Natural killer cell treated with Interleukin-12 subunit alpha and Interleukin-12 subunit beta and Interleukin-15 and Interleukin-18, amount 100 ng/mL, for 72 hours (primary cell): ENCODE measurements at regions not wholly inside any gene's neighbourhood (a gene's known extent, or its start where the extent isn't known, plus 50 kb on each side); places are given as distances from the start of the nearest gene placed in this dataset.

ENCODE experiments used
- ATAC-seq, 2 donors: fragments of 150-1000 bp; cut with Tn5 transposase in 1 of 2; sonication (Bioruptor Pico), chemical (Tn5 transposase) in 1 of 2; 2 replicates each; pipeline ENCODE4 v1.10.0; 2021
- DNase-seq: peaks from one replicate; pipeline ENCODE4 v3.0.0; 2022; ENCODE audit warnings: low spot score
- H3K27ac Mint-ChIP-seq, 2 donors: 1 replicate in 1 of 2; 2 replicates in 1 of 2; pipeline ENCODE4 v1.8.0; 2022; ENCODE audit warnings: mixed read lengths in 2 of 2, mild to moderate bottlenecking in 1 of 2, moderate library complexity in 1 of 2
- H3K27me3 Mint-ChIP-seq, 2 donors: 1 replicate in 1 of 2; 2 replicates in 1 of 2; pipeline ENCODE4 v1.8.0; 2022; ENCODE audit warnings: mixed read lengths in 2 of 2
- H3K36me3 Mint-ChIP-seq: one replicate; pipeline ENCODE4 v1.8.0; 2022; ENCODE audit warnings: mixed read lengths
- H3K4me1 Mint-ChIP-seq, 2 donors: 1 replicate in 1 of 2; 2 replicates in 1 of 2; pipeline ENCODE4 v1.8.0; 2022; ENCODE audit warnings: low read depth in 2 of 2, mixed read lengths in 2 of 2, mild to moderate bottlenecking in 1 of 2
- H3K4me3 Mint-ChIP-seq: one replicate; pipeline ENCODE4 v1.8.0; 2022; ENCODE audit warnings: mixed read lengths
- H3K9me3 Mint-ChIP-seq: 2 replicates; pipeline ENCODE4 v1.8.0; 2022; ENCODE audit warnings: mixed read lengths

DNA sequence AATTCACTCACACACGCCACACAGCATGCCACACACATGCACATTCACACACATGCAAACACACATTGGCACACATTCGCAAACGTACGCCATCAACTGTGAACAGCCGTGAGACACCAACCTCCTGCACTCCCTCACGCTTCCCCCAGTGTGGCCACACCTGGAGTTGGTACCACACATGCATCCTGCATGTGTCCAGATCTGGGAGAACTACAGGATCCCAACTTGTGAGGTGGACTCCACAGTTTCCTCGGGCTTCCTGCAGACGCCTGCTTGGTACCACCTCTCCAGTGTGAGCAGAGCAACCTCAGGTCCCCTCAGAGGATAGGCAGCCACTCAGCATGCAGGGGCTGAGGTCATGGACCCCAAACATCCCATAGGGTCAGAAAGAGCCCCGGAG lies 239.0 kb downstream of the EIPR1 start:
- H3K36me3 Mint-ChIP-seq = no peaks in the 10 kb centered on the region
- no peak overlapping the region for H3K27ac Mint-ChIP-seq
- no peaks in the 10 kb centered on the region for H3K27me3 Mint-ChIP-seq
- no peak overlapping the region for H3K4me3 Mint-ChIP-seq
- ATAC-seq (no peak), DNase-seq (no peak)
- H3K9me3 Mint-ChIP-seq = peaks cover 3% of the 10 kb centered on the region
- peaks cover 0 to 2% of the 10 kb centered on the region in 2 donors for H3K4me1 Mint-ChIP-seq

DNA sequence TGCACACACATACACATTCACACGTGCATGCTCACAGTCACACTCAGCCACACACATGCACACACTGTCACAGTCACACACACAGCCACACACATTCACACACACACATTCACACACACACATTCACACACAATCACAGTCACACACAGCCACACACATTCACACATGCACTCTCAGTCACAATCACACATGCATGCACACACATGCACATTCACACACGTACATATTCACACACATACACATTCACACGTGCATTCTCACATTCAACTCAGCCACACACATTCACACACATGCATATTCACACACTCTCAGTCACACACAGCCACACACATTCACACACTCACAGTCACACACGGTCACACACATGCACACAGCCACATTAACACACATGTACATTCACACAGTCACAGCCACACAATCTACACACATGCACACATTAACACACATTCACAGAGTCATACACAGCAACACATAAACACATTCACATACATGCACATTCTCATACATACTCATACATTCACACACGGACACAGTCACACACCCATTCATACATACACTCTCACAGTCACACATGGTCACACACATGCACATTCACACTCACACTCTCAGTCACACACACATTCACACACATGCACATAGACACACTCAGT lies 239.8 kb downstream of the EIPR1 start:
- H3K36me3 Mint-ChIP-seq = no peaks in the 10 kb centered on the region
- peak in 1 of 2 donors; percentile 43 for ATAC-seq
- H3K9me3 Mint-ChIP-seq = peaks cover 3% of the 10 kb centered on the region
- no peaks in the 10 kb centered on the region for H3K27me3 Mint-ChIP-seq
- no peak overlapping the region for H3K4me3 Mint-ChIP-seq
- DNase-seq = no peak
- H3K27ac Mint-ChIP-seq = no peak overlapping the region
- H3K4me1 Mint-ChIP-seq = no peaks in the 10 kb centered on the region

GRCh38 chr2:3135676-3136075 lies 241.9 kb downstream of the EIPR1 start:
- Mint-ChIP-seq H3K27ac (no peak overlapping the region), H3K9me3 (peaks cover 3% of the 10 kb centered on the region), H3K36me3 (no peaks in the 10 kb centered on the region), H3K4me3 (no peak overlapping the region), H3K4me1 (no peaks in the 10 kb centered on the region), H3K27me3 (peaks cover 0 to 2% of the 10 kb centered on the region in 2 donors)
- ATAC-seq = no peak
- DNase-seq = no peak

GRCh38 chr2:3134026-3134571 lies 243.5 kb downstream of the EIPR1 start:
- H3K27ac Mint-ChIP-seq = no peak overlapping the region
- H3K9me3 Mint-ChIP-seq = peaks cover 3% of the 10 kb centered on the region
- peaks cover 0 to 5% of the 10 kb centered on the region in 2 donors for H3K27me3 Mint-ChIP-seq
- H3K4me3 Mint-ChIP-seq = no peak overlapping the region
- no peak for ATAC-seq
- no peaks in the 10 kb centered on the region for H3K36me3 Mint-ChIP-seq
- no peak for DNase-seq
- H3K4me1 Mint-ChIP-seq = no peaks in the 10 kb centered on the region

GRCh38 chr2:3132966-3133365 lies 244.7 kb downstream of the EIPR1 start:
- Mint-ChIP-seq H3K9me3 (peaks cover 3% of the 10 kb centered on the region), H3K36me3 (no peaks in the 10 kb centered on the region)

GRCh38 chr2:3132466-3132865 lies 245.2 kb downstream of the EIPR1 start:
- no peak for DNase-seq
- H3K9me3 Mint-ChIP-seq = peaks cover 3% of the 10 kb centered on the region
- no peak overlapping the region for H3K4me3 Mint-ChIP-seq
- H3K36me3 Mint-ChIP-seq = no peaks in the 10 kb centered on the region
- H3K4me1 Mint-ChIP-seq = no peaks in the 10 kb centered on the region
- no peak overlapping the region for H3K27ac Mint-ChIP-seq
- peaks cover 0 to 5% of the 10 kb centered on the region in 2 donors for H3K27me3 Mint-ChIP-seq
- ATAC-seq = no peak

More at GRCh38 chr2:3132966-3133365, 244.7 kb downstream of the EIPR1 start:
- Mint-ChIP-seq H3K4me3 (no peak overlapping the region), H3K4me1 (no peaks in the 10 kb centered on the region), H3K27ac (no peak overlapping the region), H3K27me3 (peaks cover 0 to 5% of the 10 kb centered on the region in 2 donors)
- DNase-seq (no peak), ATAC-seq (no peak)

DNA sequence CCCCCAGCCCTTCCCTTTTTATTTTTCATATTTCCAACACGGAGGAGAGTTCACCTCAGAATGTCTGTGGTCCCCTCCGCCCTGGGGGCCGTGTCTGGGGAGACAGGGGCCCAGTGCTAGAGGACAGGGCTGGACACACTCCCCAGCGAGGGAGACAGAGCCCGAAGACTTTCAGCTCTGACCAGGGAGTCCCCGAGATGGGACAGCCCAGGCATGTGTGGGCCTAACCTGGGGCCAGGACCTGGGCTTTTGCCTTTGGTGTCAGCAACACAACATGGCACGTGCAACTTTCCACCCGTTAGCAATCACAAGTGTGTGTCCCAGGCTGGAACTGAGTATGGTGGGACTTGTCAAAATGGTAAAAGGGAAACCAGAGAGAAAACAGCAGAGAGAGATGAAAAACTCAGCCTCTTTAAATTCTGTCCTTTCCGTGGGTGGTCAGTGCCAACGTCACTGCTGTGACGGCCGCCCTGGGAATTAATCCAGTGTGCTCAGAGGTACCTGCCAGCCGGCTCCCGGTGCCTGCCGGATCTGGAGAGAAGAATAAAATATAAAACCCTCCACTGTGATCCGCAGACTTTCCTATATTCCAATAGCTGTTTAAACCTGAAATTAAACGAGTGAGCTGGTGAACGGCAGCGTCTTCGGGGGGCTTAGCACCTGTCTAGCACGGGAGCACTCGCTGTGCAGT lies 245.8 kb downstream of the EIPR1 start:
- no peak overlapping the region for H3K4me3 Mint-ChIP-seq

GRCh38 chr2:3130889-3131635 lies 246.6 kb downstream of the EIPR1 start:
- H3K4me1 Mint-ChIP-seq = no peaks in the 10 kb centered on the region
- DNase-seq (no peak), ATAC-seq (peak in 1 of 2 donors; percentile 41)
- H3K9me3 Mint-ChIP-seq = peaks cover 3% of the 10 kb centered on the region
- H3K27me3 Mint-ChIP-seq = peaks cover 0 to 5% of the 10 kb centered on the region in 2 donors
- no peak overlapping the region for H3K4me3 Mint-ChIP-seq
- no peaks in the 10 kb centered on the region for H3K36me3 Mint-ChIP-seq
- H3K27ac Mint-ChIP-seq = peak overlapping the region in 1 of 2 donors; percentile 55

More for the DNA sequence above, 245.8 kb downstream of the EIPR1 start:
- Mint-ChIP-seq H3K9me3 (peaks cover 3% of the 10 kb centered on the region), H3K4me1 (no peaks in the 10 kb centered on the region), H3K27ac (no peak overlapping the region), H3K27me3 (peaks cover 0 to 5% of the 10 kb centered on the region in 2 donors), H3K36me3 (no peaks in the 10 kb centered on the region)
- peak in 1 of 2 donors; percentile 52 for ATAC-seq
- DNase-seq = no peak

- H3K27me3 Mint-ChIP-seq = peaks cover 0 to 5% of the 10 kb centered on the region in 2 donors
- no peak for ATAC-seq
- H3K36me3 Mint-ChIP-seq = no peaks in the 10 kb centered on the region
- no peak for DNase-seq
- peak overlapping the region in 1 of 2 donors; percentile 55 for H3K27ac Mint-ChIP-seq
- H3K9me3 Mint-ChIP-seq = peaks cover under 1% of the 10 kb centered on the region
- no peak overlapping the region for H3K4me3 Mint-ChIP-seq
- H3K4me1 Mint-ChIP-seq = no peaks in the 10 kb centered on the region
Measured at GRCh38 chr2:3130444-3130843, 247.2 kb downstream of the EIPR1 start.

- no peaks in the 10 kb centered on the region for H3K9me3 Mint-ChIP-seq
- no peaks in the 10 kb centered on the region for H3K4me1 Mint-ChIP-seq
- H3K36me3 Mint-ChIP-seq = no peaks in the 10 kb centered on the region
- no peak overlapping the region for H3K27ac Mint-ChIP-seq
- no peak overlapping the region for H3K4me3 Mint-ChIP-seq
- ATAC-seq (no peak), DNase-seq (no peak)
- H3K27me3 Mint-ChIP-seq = peaks cover 0 to 5% of the 10 kb centered on the region in 2 donors
Measured at GRCh38 chr2:3129867-3130266, 247.8 kb downstream of the EIPR1 start.

DNA sequence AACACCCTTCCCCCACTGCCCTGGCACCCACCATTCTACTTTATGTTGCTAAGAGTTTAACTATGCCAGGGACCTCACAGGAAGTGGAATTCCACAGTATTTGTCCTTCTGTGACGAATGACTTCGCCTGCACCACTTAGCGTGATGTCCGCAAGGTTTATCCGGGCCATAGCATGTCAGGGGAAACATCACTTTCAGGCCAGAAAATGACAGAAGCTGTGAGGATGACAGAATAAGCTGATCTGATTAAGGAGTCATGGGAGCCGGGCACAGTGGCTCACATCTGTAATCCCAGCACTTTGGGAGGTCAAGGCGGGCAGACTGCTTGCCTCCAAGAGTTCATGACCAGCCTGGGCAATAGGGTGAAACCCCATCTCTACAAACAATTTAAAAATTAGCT lies 248.8 kb downstream of the EIPR1 start:
- no peaks in the 10 kb centered on the region for H3K9me3 Mint-ChIP-seq
- no peak overlapping the region for H3K4me3 Mint-ChIP-seq

GRCh38 chr2:3127710-3128109 lies 249.9 kb downstream of the EIPR1 start:
- Mint-ChIP-seq H3K9me3 (no peaks in the 10 kb centered on the region), H3K4me3 (no peak overlapping the region), H3K4me1 (no peaks in the 10 kb centered on the region), H3K27me3 (peaks cover 0 to 5% of the 10 kb centered on the region in 2 donors), H3K36me3 (no peaks in the 10 kb centered on the region), H3K27ac (peak overlapping the region in 1 of 2 donors; percentile 20)
- no peak for ATAC-seq
- DNase-seq = no peak

More for the DNA sequence above, 248.8 kb downstream of the EIPR1 start:
- peak overlapping the region in 1 of 2 donors; percentile 41 for H3K27ac Mint-ChIP-seq
- no peaks in the 10 kb centered on the region for H3K4me1 Mint-ChIP-seq
- no peak for ATAC-seq
- H3K36me3 Mint-ChIP-seq = no peaks in the 10 kb centered on the region
- H3K27me3 Mint-ChIP-seq = peaks cover 0 to 5% of the 10 kb centered on the region in 2 donors
- DNase-seq = no peak

GRCh38 chr2:3126911-3127621 lies 250.6 kb downstream of the EIPR1 start:
- Mint-ChIP-seq H3K4me3 (no peak overlapping the region), H3K4me1 (no peaks in the 10 kb centered on the region), H3K27me3 (peaks cover 0 to 5% of the 10 kb centered on the region in 2 donors), H3K36me3 (no peaks in the 10 kb centered on the region), H3K9me3 (no peaks in the 10 kb centered on the region), H3K27ac (peak overlapping the region in 1 of 2 donors; percentile 20)
- ATAC-seq (no peak), DNase-seq (no peak)
